Hematopoietic multipotent progenitor cell (in vitro differentiated cells): ENCODE measurements at regions not wholly inside any gene's neighbourhood (a gene's known extent, or its start where the extent isn't known, plus 50 kb on each side); places are given as distances from the start of the nearest gene placed in this dataset.
"Not testable (repeated sequence)": the region's sequence is repeated elsewhere in the genome, so short reads cannot be mapped to it uniquely, and the experiment has no call there.

ENCODE experiments used
- DNase-seq, 3 donors: peaks; one replicate each; pipeline ENCODE4 v3.0.0-alpha.2; 2011 to 2015; ENCODE audit warnings: low read depth in 2 of 3, low spot score in 2 of 3

- DNase-seq, result no peak
Measured at GRCh38 chr4:23038626-23039491, 346.1 kb downstream of the GBA3 start.

GRCh38 chr4:23036921-23037495 lies 344.3 kb downstream of the GBA3 start:
- DNase-seq, result no peak

- DNase-seq, result no peak
Measured at GRCh38 chr4:23036503-23036902, 343.8 kb downstream of the GBA3 start.

- no peak for DNase-seq
Measured at GRCh38 chr4:23035521-23036056, 342.9 kb downstream of the GBA3 start.

- DNase-seq, result no peak
Measured at GRCh38 chr4:23034731-23035130, 342.0 kb downstream of the GBA3 start.

- DNase-seq, result no peak
Measured at GRCh38 chr4:23033796-23034195, 341.1 kb downstream of the GBA3 start.

- no peak for DNase-seq
Measured at GRCh38 chr4:23028875-23029274, 336.1 kb downstream of the GBA3 start.

GRCh38 chr4:23023666-23024065 lies 330.9 kb downstream of the GBA3 start:
- DNase-seq, result no peak

GRCh38 chr4:23023121-23023520 lies 330.4 kb downstream of the GBA3 start:
- DNase-seq, result no peak

GRCh38 chr4:23022032-23022431 lies 329.3 kb downstream of the GBA3 start:
- DNase-seq, result no peak

GRCh38 chr4:23021040-23021439 lies 328.3 kb downstream of the GBA3 start:
- DNase-seq, result no peak

- DNase-seq, result not testable (repeated sequence)
Measured at GRCh38 chr4:23020399-23020798, 327.7 kb downstream of the GBA3 start.

- DNase-seq, result no peak
Measured at GRCh38 chr4:23016981-23017380, 324.2 kb downstream of the GBA3 start.

GRCh38 chr4:23015821-23016220 lies 323.1 kb downstream of the GBA3 start:
- no peak for DNase-seq

- DNase-seq, result no peak
Measured at GRCh38 chr4:23009093-23009492, 316.4 kb downstream of the GBA3 start.

GRCh38 chr4:23006756-23007155 lies 314.0 kb downstream of the GBA3 start:
- no peak for DNase-seq

GRCh38 chr4:23005691-23006090 lies 313.0 kb downstream of the GBA3 start:
- DNase-seq, result no peak

- peak in 2 of 3 donors; percentile 19 to 46 for DNase-seq
Measured at GRCh38 chr4:23001478-23001877, 308.7 kb downstream of the GBA3 start.

GRCh38 chr4:22999419-22999818 lies 306.7 kb downstream of the GBA3 start:
- peak in 1 of 3 donors; percentile 3 for DNase-seq

GRCh38 chr4:22997358-22998224 lies 304.9 kb downstream of the GBA3 start:
- no peak for DNase-seq

GRCh38 chr4:22991576-22991975 lies 298.8 kb downstream of the GBA3 start:
- DNase-seq, result no peak
